ENCODE measurements at regions not wholly inside any gene's neighbourhood (a gene's known extent, or its start where the extent isn't known, plus 50 kb on each side); places are given as distances from the start of the nearest gene placed in this dataset.

DNA sequence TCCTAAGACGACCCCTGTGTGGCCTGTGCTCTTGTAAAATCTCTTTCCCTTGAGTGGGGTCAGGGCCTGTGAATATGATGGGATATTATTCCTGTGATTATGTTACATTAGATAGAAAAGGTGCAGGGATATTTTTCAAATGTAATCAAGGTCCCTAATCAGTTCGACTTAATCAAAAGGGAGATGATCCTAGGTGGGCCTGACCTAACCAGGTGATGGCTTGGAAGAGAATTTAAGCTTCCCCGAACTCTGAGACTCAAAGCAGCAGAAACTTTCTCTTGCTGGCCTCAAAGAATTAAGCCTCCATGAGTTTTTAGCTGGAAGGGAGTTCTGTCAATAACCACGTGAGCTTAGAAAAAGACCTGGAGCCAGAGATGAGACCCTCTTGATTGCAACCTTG is 124.7 kb downstream of the MAF start:
- ATAC-seq (no peak), DNase-seq (ENCODE audit: low spot score) (no peak)
- no peaks in the 10 kb centered on the region for H4K20me1 ChIP-seq (replicated peaks; ENCODE audit: insufficient read depth)
- H3K27ac ChIP-seq (ENCODE audit: low read depth), result no peak overlapping the region
- H3K27me3 ChIP-seq (ENCODE audit: insufficient read depth), result no peaks in the 10 kb centered on the region
- H3K4me3 ChIP-seq, result no peak overlapping the region
- H3K36me3 ChIP-seq (ENCODE audit: insufficient read depth), result no peaks in the 10 kb centered on the region
- H2AFZ ChIP-seq, result no peak overlapping the region
- no peaks in the 10 kb centered on the region for H3K9me2 ChIP-seq (ENCODE audit: insufficient read depth)
- H3K4me1 ChIP-seq (ENCODE audit: insufficient read depth), result no peaks in the 10 kb centered on the region
- H3K4me3 Mint-ChIP-seq, result no peak overlapping the region
- no peaks in the 10 kb centered on the region; the same call in 2 of the 3 replicates for H3K9me3 Mint-ChIP-seq
- no peaks in the 10 kb centered on the region; the same call in 2 of the 3 replicates for H3K4me1 Mint-ChIP-seq
- no peak overlapping the region for H3K27ac Mint-ChIP-seq
- TF ChIP-seq, protein P1, sequence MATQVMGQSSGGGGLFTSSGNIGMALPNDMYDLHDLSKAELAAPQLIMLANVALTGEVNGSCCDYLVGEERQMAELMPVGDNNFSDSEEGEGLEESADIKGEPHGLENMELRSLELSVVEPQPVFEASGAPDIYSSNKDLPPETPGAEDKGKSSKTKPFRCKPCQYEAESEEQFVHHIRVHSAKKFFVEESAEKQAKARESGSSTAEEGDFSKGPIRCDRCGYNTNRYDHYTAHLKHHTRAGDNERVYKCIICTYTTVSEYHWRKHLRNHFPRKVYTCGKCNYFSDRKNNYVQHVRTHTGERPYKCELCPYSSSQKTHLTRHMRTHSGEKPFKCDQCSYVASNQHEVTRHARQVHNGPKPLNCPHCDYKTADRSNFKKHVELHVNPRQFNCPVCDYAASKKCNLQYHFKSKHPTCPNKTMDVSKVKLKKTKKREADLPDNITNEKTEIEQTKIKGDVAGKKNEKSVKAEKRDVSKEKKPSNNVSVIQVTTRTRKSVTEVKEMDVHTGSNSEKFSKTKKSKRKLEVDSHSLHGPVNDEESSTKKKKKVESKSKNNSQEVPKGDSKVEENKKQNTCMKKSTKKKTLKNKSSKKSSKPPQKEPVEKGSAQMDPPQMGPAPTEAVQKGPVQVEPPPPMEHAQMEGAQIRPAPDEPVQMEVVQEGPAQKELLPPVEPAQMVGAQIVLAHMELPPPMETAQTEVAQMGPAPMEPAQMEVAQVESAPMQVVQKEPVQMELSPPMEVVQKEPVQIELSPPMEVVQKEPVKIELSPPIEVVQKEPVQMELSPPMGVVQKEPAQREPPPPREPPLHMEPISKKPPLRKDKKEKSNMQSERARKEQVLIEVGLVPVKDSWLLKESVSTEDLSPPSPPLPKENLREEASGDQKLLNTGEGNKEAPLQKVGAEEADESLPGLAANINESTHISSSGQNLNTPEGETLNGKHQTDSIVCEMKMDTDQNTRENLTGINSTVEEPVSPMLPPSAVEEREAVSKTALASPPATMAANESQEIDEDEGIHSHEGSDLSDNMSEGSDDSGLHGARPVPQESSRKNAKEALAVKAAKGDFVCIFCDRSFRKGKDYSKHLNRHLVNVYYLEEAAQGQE (IDR thresholded peaks at IDR 0.05; ENCODE audit: unreplicated experiment), result no peak
- TF ChIP-seq ZNF114 (CRISPR knock-in tag; IDR thresholded peaks at IDR 0.05) (no peak), ZNF331 (CRISPR knock-in tag; IDR thresholded peaks at IDR 0.05; ENCODE audit: low read depth) (no peak), POLR2AphosphoS5 (IDR thresholded peaks at IDR 0.05; ENCODE audit: low read depth) (no peak), EZH2 (IDR thresholded peaks at IDR 0.05; ENCODE audit: low read depth, unreplicated experiment) (no peak), EZH2phosphoT487 (IDR thresholded peaks at IDR 0.05; ENCODE audit: unreplicated experiment) (no peak)
- no peaks in the 10 kb centered on the region for H3F3A ChIP-seq (replicated peaks; ENCODE audit: low read depth)
- H3K36me3 Mint-ChIP-seq (ENCODE audit: low read depth), result no peaks in the 10 kb centered on the region
- H3K27me3 Mint-ChIP-seq (ENCODE audit: insufficient read depth, low read depth, poor library complexity), result no peaks in the 10 kb centered on the region
- no peaks in the 10 kb centered on the region for H3K79me2 ChIP-seq (replicated peaks; ENCODE audit: insufficient read depth)
- H3K4me2 ChIP-seq, result no peak overlapping the region

DNA sequence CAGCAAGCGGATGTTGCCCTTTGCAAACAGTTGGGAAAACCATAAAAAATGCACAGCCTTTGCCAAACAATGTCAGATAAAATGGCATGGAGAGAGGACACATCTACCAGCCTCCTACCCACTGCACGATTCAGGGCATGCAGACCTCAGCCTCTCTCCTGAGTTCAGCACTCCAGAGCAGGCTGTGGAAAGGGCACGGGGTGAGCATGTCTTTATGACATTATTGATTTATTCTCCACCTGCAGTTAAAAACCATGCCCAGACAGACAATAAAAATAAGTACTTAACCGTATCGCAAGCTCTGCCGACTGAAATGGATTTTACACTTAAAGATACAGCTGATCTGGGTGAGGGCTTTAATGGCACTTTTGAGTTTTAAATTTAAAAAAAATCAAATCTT is 127.1 kb downstream of the MAF start:
- no peak overlapping the region for H3K27ac Mint-ChIP-seq
- Histone ChIP-seq H3K36me3 (ENCODE audit: insufficient read depth) (no peaks in the 10 kb centered on the region), H4K20me1 (replicated peaks; ENCODE audit: insufficient read depth) (no peaks in the 10 kb centered on the region), H3K4me1 (ENCODE audit: insufficient read depth) (no peaks in the 10 kb centered on the region), H3F3A (replicated peaks; ENCODE audit: low read depth) (no peaks in the 10 kb centered on the region), H2AFZ (no peak overlapping the region), H3K4me3 (no peak overlapping the region), H3K9me2 (ENCODE audit: insufficient read depth) (no peaks in the 10 kb centered on the region), H3K79me2 (replicated peaks; ENCODE audit: insufficient read depth) (no peaks in the 10 kb centered on the region), H3K27ac (ENCODE audit: low read depth) (no peak overlapping the region), H3K27me3 (ENCODE audit: insufficient read depth) (no peaks in the 10 kb centered on the region), H3K4me2 (no peak overlapping the region)
- H3K4me3 Mint-ChIP-seq, result no peak overlapping the region
- no peaks in the 10 kb centered on the region; the same call in 2 of the 3 replicates for H3K4me1 Mint-ChIP-seq
- no peaks in the 10 kb centered on the region for H3K27me3 Mint-ChIP-seq (ENCODE audit: insufficient read depth, low read depth, poor library complexity)
- DNase-seq (ENCODE audit: low spot score) (no peak), ATAC-seq (no peak)
- H3K9me3 Mint-ChIP-seq, result no peaks in the 10 kb centered on the region; the same call in 2 of the 3 replicates
- H3K36me3 Mint-ChIP-seq (ENCODE audit: low read depth), result no peaks in the 10 kb centered on the region
- TF ChIP-seq ZNF331 (CRISPR knock-in tag; IDR thresholded peaks at IDR 0.05; ENCODE audit: low read depth) (no peak), EZH2phosphoT487 (IDR thresholded peaks at IDR 0.05; ENCODE audit: unreplicated experiment) (no peak), STAT1 (IDR thresholded peaks at IDR 0.05; ENCODE audit: unreplicated experiment) (no peak), NANOG (IDR thresholded peaks at IDR 0.05; ENCODE audit: borderline replicate concordance) (no peak), POLR2AphosphoS5 (IDR thresholded peaks at IDR 0.05; ENCODE audit: low read depth) (no peak), ZNF114 (CRISPR knock-in tag; IDR thresholded peaks at IDR 0.05) (no peak), JUNB (IDR thresholded peaks at IDR 0.05; ENCODE audit: unreplicated experiment) (no peak), EZH2 (IDR thresholded peaks at IDR 0.05; ENCODE audit: low read depth, unreplicated experiment) (no peak), CTCF (conservative IDR thresholded peaks at IDR 0.05; ENCODE audit: low read depth in 2 of 2) (no peak)
- TF ChIP-seq, protein P1 (IDR thresholded peaks at IDR 0.05; ENCODE audit: unreplicated experiment), result no peak
